GM21825 (cell line): ENCODE measurements at regions not wholly inside any gene's neighbourhood (a gene's known extent, or its start where the extent isn't known, plus 50 kb on each side); places are given as distances from the start of the nearest gene placed in this dataset.
"Not testable (repeated sequence)": the region's sequence is repeated elsewhere in the genome, so short reads cannot be mapped to it uniquely, and the experiment has no call there.

Experiments
- ATAC-seq: cut with Tn5 transposase; IDR thresholded peaks from one replicate; pipeline ENCODE4 v1.9.1; 2021; ENCODE audit warnings: mild to moderate bottlenecking, moderate library complexity; ENCODE audit not compliant: unreplicated experiment

DNA sequence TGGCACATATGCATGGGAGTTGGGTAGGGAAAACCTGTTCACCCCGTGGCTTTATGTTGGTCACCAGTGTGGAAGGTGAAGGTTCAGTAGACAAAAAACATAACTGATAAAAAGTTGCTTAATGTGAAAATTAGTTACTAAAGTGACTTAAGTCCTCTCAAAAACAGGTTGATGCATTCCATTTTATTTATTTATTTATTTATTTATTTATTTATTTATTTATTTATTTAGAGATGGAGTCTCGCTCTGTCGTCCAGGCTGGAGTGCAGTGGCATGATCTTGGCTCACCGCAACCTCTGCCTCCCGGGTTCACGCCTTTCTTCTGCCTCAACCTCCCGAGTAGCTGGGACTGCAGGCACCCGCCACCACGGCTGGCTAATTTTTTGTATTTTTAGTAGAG is 541.0 kb downstream of the DCDC2C start:
- ATAC-seq = not testable (repeated sequence)

GRCh38 chr2:4246364-4247131 is 543.2 kb downstream of the DCDC2C start:
- ATAC-seq = no peak

GRCh38 chr2:4247791-4248190 is 544.4 kb downstream of the DCDC2C start:
- no peak for ATAC-seq

- no peak for ATAC-seq
Measured at GRCh38 chr2:4255491-4255890, 552.1 kb downstream of the DCDC2C start.

GRCh38 chr2:4256351-4256750 is 553.0 kb downstream of the DCDC2C start:
- no peak for ATAC-seq

DNA sequence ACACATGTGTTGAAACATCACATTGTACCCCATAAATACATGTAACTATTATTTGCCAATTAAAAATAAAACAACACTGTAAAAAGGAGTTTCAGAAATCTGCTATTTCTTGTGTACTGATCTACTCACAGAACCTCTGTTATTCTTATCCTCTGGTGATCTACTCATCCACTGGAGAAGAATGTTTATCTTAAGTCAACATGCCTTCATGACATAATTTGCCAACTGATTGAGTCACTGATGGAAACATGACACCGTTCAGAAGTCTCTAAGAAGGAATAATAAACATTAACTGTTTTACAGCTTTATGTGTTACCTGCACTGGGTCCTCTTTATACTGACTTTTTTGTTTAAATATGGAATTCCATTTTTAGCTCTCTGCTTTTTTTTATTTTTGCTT is 555.2 kb downstream of the DCDC2C start:
- no peak for ATAC-seq

DNA sequence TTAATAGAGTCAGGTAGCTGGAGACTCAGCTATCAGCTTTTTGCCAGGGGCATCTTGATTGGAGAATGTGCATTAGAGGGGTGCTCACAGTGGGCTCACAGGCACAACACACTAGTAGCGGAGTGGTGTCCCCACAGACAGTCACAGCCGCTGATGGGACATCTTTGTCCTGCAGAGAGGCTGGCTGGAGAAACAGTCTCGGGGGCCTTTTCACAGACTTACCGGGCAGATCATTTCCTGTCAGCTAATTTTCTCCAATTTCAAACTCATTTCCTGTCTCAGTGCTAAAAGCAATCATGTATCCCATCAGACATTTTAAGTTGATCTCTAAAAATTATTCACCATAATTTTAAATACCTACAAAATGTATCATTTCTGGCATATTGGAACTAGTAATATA is 562.6 kb downstream of the DCDC2C start:
- no peak for ATAC-seq

DNA sequence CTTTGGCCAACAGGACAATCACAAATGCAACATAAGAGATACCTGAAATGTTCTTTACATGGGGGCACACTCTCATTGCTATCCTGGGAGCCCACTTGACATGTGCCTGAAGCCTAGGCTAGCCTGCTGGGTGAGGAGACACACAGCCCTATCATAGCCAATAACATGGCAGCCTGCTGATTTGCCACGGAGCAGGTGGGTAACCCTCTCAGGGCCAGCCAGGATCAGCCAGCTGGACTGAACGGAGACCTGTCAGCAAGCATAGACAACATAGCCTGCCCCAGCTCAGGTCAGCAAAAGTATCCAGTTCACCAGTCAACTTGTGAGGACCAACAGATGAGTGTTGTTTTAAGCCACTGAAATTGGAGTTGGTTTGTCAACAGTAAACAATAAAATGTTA is 566.5 kb downstream of the DCDC2C start:
- no peak for ATAC-seq

DNA sequence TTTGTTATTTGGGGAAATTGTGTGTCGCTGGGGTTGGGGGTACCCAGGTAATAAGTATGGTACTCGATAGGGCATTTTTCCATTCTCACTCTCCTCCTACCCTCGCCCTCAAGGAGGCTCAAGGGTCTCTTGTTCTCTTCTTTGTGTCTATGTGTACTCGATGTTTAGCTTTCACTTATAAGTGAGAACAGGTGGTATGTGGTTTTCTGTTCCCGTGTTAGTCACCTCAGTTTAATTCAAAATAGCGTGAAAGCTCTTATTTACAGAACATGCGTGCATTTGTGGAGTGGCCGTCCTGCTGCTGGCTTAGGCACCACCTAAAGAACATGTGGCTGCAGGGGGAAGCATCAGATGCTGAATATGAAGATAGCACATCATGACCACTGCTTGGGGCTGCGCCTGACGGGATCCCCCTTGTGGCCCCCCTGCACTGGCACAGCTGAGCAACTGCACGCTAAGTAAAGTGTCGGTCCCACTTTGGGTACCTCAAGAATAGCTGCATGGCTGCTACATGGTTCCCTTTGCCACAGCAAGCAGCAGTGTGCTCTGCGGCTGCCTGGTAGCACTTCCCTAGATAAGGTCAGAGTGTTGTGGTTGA is 569.0 kb downstream of the DCDC2C start:
- ATAC-seq = no peak

GRCh38 chr2:4278392-4278791 is 575.0 kb downstream of the DCDC2C start:
- ATAC-seq = no peak

DNA sequence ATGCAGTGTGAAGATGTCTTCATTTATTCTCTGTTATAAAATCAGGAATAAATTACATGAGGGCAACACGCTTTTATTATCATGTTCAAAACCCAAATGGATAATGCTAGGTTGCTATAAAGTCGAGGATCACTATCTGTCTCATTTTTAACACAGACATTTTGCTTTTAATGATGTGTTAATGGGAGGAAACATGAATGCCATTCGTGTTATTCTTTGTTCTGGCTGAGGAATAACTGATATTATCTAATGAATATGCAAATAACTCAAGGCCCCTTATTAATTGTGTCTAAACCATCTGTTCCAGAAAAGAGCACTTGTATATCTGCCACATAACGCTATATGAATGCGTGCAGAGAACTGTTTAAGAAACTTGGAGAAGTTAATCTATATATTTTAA is 576.1 kb downstream of the DCDC2C start:
- no peak for ATAC-seq

GRCh38 chr2:4291430-4291829 is 588.1 kb downstream of the DCDC2C start:
- ATAC-seq = no peak

DNA sequence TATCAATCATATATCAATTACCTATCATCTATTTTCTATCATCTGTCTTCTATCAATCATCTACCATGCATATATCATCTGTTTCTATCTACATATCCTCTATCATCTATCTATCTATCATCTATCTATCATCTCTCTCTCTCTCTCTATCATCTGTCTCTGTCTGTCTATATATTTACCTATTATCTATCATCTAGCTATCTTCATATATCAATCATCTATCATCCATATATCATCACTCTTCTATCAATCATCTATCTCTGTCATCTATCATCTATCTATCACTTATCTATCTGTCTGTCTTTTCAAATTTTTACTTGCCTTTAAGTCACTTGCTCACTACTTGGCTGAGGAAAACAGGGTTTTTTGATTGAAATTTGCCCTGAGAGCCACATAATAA is 592.3 kb downstream of the DCDC2C start:
- no peak for ATAC-seq

DNA sequence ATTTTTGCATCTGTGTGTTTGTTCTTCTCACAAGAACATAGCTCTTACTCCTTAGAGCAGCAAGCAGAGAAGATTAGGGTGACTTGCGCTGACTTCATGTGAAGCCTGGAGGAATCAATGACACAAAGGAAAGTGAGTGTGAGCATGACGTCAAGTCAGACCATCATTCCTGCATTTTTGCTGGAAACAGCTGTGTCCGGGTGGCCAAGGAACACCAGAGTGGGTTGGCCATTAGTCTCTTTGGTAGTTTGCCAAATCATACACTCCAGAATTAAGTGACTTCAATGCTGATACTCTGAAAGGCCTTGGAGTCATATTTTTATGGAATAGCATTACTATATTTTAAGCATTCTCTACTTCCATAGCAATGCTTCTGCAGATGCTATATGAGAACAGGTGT is 597.2 kb downstream of the DCDC2C start:
- no peak for ATAC-seq

GRCh38 chr2:4324531-4324930 is 621.2 kb downstream of the DCDC2C start:
- no peak for ATAC-seq

DNA sequence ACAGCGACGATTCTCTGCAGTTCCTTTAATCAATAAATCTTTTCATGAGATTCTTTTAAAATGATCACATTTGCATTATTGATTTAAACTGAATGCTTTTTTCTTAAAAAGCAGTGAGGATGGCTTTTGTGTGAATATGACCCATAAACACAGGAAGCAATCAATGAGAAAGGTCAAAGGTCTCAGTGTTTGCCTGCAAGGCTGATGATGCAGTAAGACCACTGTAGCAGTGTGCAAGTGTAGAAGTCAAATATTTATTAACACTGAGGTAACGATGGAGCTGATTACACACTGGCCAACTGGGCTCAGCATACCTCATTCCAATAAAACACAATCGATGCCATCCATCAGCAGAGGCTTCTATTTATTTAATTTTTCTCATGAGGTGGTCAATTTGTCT is 633.5 kb downstream of the DCDC2C start:
- no peak for ATAC-seq

- no peak for ATAC-seq
Measured at GRCh38 chr2:4338345-4338744, 635.0 kb downstream of the DCDC2C start.

GRCh38 chr2:4340536-4340935 is 637.2 kb downstream of the DCDC2C start:
- no peak for ATAC-seq

DNA sequence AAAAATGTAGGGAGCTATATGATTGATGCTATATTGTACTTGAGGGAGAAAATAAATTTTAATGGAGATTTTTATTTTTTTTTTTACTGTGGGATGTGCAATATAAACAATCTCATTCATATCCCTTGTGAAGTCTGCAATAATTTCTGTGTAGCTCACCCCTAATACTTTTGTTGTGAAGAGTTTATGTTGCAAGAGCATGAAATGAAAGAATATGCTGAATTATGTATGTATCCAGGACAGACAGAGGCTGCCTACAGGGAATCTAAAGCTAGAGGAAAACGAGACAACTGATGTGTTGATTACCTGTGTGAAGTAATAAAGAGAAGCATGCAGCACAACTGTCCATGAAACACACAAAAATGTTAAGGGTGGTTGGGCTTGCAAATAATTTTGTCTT is 643.3 kb downstream of the DCDC2C start:
- no peak for ATAC-seq

GRCh38 chr2:4353668-4354067 is 650.3 kb downstream of the DCDC2C start:
- no peak for ATAC-seq

DNA sequence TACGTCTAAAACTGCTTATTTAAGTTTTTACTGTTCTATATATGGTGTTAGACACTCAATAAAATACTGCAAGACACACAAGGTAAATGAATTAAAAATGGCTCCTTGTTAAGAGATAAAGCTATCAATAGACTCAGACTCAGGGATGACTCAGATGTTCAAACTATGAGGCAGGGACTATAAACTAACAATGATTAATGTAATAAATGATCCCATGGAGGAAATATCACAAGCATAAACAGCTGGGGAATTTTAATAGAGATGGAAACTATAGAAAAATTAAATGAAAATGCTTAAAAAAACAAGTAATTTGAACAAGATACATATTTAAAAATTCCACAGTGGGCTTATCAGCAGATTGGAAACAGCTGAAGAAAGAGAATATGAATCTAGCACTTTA is 650.8 kb downstream of the DCDC2C start:
- ATAC-seq = no peak

DNA sequence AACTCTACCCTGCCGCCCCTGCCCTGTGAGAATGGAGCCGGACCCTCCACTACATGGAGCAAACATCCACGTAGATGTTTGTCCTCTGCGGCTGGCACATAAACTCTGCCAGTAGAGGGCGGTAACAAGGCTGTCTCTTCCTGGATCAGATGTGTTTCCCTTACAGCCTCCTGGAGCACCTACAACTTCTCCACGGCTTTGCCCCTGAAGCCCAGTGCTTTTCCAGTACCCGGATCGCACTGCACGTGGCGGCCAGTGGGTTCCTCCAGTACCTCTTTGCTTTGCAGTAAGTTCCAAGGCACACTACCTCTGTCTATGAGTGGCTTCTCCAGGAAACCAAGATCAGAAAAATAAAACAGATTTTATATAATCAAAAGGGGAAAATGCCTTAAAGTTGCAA is 651.3 kb downstream of the DCDC2C start:
- ATAC-seq = no peak

- no peak for ATAC-seq
Measured at GRCh38 chr2:4356109-4356508, 652.7 kb downstream of the DCDC2C start.
